Glutamatergic neuron (in vitro differentiated cells): ENCODE measurements at regions not wholly inside any gene's neighbourhood (a gene's known extent, or its start where the extent isn't known, plus 50 kb on each side); places are given as distances from the start of the nearest gene placed in this dataset.

Experiments
- DNase-seq: peaks from one replicate; pipeline ENCODE4 v3.0.0; 2022
- H3K27ac Mint-ChIP-seq: one replicate; pipeline ENCODE4 v1.8.0; 2020; ENCODE audit warnings: mild to moderate bottlenecking, mixed read lengths, inconsistent platforms; ENCODE audit not compliant: unreplicated experiment
- H3K27me3 Mint-ChIP-seq: one replicate; pipeline ENCODE4 v1.8.0; 2020; ENCODE audit warnings: mild to moderate bottlenecking, moderate library complexity, mixed read lengths, inconsistent platforms; ENCODE audit not compliant: unreplicated experiment
- H3K36me3 Mint-ChIP-seq: one replicate; pipeline ENCODE4 v1.8.0; 2020; ENCODE audit warnings: mild to moderate bottlenecking, mixed read lengths, inconsistent platforms; ENCODE audit not compliant: unreplicated experiment
- H3K4me1 Mint-ChIP-seq: one replicate; pipeline ENCODE4 v1.8.0; 2020; ENCODE audit warnings: mild to moderate bottlenecking, low read depth, mixed read lengths, inconsistent platforms; ENCODE audit not compliant: unreplicated experiment
- H3K4me3 Mint-ChIP-seq: one replicate; pipeline ENCODE4 v1.8.0; 2020; ENCODE audit warnings: mild to moderate bottlenecking, mixed read lengths, inconsistent platforms; ENCODE audit not compliant: unreplicated experiment
- H3K9me3 Mint-ChIP-seq: one replicate; pipeline ENCODE4 v1.8.0; 2020; ENCODE audit warnings: mild to moderate bottlenecking, moderate library complexity, mixed read lengths, inconsistent platforms; ENCODE audit not compliant: unreplicated experiment
- CTCF ChIP-seq: fragments of 200-600 bp; sonication (generic); IDR thresholded peaks from one replicate; pipeline ENCODE4 v1.5.0; 2021; ENCODE audit not compliant: partially characterized antibody, unreplicated experiment

- Mint-ChIP-seq H3K4me1 (no peaks in the 10 kb centered on the region), H3K27ac (no peak overlapping the region), H3K27me3 (no peaks in the 10 kb centered on the region), H3K9me3 (no peaks in the 10 kb centered on the region), H3K36me3 (no peaks in the 10 kb centered on the region), H3K4me3 (no peak overlapping the region)
- TF ChIP-seq CTCF = no peak
- DNase-seq = no peak
Measured at GRCh38 chr20:41881466-41882046, 263.4 kb upstream of the CHD6 start.

GRCh38 chr20:41879123-41879522 is 260.9 kb upstream of the CHD6 start:
- no peaks in the 10 kb centered on the region for H3K27me3 Mint-ChIP-seq
- DNase-seq = no peak
- no peak for TF ChIP-seq CTCF
- no peak overlapping the region for H3K4me3 Mint-ChIP-seq
- no peaks in the 10 kb centered on the region for H3K9me3 Mint-ChIP-seq
- no peak overlapping the region for H3K27ac Mint-ChIP-seq
- H3K36me3 Mint-ChIP-seq = no peaks in the 10 kb centered on the region
- no peaks in the 10 kb centered on the region for H3K4me1 Mint-ChIP-seq

- Mint-ChIP-seq H3K36me3 (no peaks in the 10 kb centered on the region), H3K27me3 (no peaks in the 10 kb centered on the region), H3K4me3 (no peak overlapping the region), H3K4me1 (no peaks in the 10 kb centered on the region), H3K27ac (no peak overlapping the region), H3K9me3 (no peaks in the 10 kb centered on the region)
- TF ChIP-seq CTCF = no peak
- no peak for DNase-seq
Measured at GRCh38 chr20:41877911-41878310, 259.7 kb upstream of the CHD6 start.

- Mint-ChIP-seq H3K9me3 (peaks cover 5% of the 10 kb centered on the region), H3K4me3 (no peak overlapping the region), H3K27me3 (no peaks in the 10 kb centered on the region), H3K36me3 (peaks cover 5% of the 10 kb centered on the region), H3K27ac (no peak overlapping the region), H3K4me1 (no peaks in the 10 kb centered on the region)
- no peak for DNase-seq
- TF ChIP-seq CTCF = no peak
Measured at GRCh38 chr20:41874658-41875057, 256.5 kb upstream of the CHD6 start.

GRCh38 chr20:41872930-41873329 is 254.8 kb upstream of the CHD6 start:
- H3K27ac Mint-ChIP-seq = no peak overlapping the region

More at GRCh38 chr20:41872930-41873329, 254.8 kb upstream of the CHD6 start:
- no peak for TF ChIP-seq CTCF
- H3K36me3 Mint-ChIP-seq = peaks cover 9% of the 10 kb centered on the region
- no peak for DNase-seq
- no peaks in the 10 kb centered on the region for H3K4me1 Mint-ChIP-seq
- H3K27me3 Mint-ChIP-seq = no peaks in the 10 kb centered on the region
- no peak overlapping the region for H3K4me3 Mint-ChIP-seq
- H3K9me3 Mint-ChIP-seq = peaks cover 6% of the 10 kb centered on the region
